SK-N-MC (cell line): ENCODE measurements at regions not wholly inside any gene's neighbourhood (a gene's known extent, or its start where the extent isn't known, plus 50 kb on each side); places are given as distances from the start of the nearest gene placed in this dataset.

Experiments
- EZH2 ChIP-seq: fragments of 200-600 bp; sonication (generic); IDR thresholded peaks from one replicate; pipeline ENCODE4 v1.6.1; 2017; ENCODE audit warnings: antibody characterized with exemption
- POLR2AphosphoS5 ChIP-seq: IDR thresholded peaks from 2 replicates; pipeline ENCODE4 v1.6.1; 2012; ENCODE audit warnings: mild to moderate bottlenecking, low read depth, low read length, borderline replicate concordance

GRCh38 chr4:58843455-58843854 is 1733.3 kb upstream of the IGFBP7 start:
- TF ChIP-seq EZH2 (no peak), POLR2AphosphoS5 (no peak)
